HG02884 (cell line): ENCODE measurements at regions not wholly inside any gene's neighbourhood (a gene's known extent, or its start where the extent isn't known, plus 50 kb on each side); places are given as distances from the start of the nearest gene placed in this dataset.
"Not testable (repeated sequence)": the region's sequence is repeated elsewhere in the genome, so short reads cannot be mapped to it uniquely, and the experiment has no call there.

Source experiments
- ATAC-seq: cut with Tn5 transposase; IDR thresholded peaks from one replicate; pipeline ENCODE4 v1.9.1; 2021; ENCODE audit warnings: mild to moderate bottlenecking, moderate library complexity; ENCODE audit not compliant: unreplicated experiment

DNA sequence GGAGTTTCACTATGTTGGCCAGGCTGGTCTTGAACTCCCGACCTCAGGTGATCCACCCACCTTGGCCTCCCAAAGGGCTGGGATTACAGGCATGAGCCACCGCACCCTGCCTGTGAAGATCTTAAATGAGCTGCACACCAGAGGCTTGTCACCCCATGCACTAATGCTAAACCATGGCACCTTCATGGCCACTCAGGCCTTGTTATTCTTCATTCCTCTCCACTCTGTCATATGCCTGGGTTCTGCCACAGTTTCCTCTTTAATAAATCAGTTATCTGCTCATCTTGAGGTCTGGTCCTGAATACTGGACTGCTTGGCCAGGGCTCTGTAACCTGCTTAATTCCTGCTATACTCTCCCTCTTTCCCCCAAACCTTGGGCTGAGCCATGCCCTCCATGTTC lies 104.3 kb upstream of the FOXN2 start:
- ATAC-seq: no peak

DNA sequence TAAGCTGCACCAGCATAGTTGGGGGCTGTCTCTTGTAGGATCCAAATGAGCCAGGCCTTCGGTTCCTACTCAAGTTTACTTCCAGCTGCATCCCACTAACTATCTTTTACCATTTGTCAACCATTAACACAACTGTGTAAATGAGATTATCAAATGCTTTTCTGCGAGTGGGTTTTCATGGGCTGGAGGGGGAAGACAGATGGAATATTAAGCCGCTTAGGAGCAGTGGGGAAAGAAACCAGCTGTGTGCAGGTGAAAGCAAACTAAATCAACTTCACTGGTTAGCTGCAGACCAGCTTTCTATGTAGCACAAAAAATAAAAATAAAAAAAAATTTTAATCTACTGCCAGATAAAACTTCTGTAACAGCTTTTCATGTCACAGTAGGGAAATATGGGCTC lies 100.8 kb upstream of the FOXN2 start:
- ATAC-seq: no peak

- ATAC-seq: no peak
Observed at GRCh38 chr2:48218169-48218568, 96.3 kb upstream of the FOXN2 start.

GRCh38 chr2:48219234-48219554 lies 95.3 kb upstream of the FOXN2 start:
- no peak for ATAC-seq

- ATAC-seq: no peak
Observed at GRCh38 chr2:48219555-48220436, 94.7 kb upstream of the FOXN2 start.

- ATAC-seq: no peak
Observed at GRCh38 chr2:48220501-48220900, 94.0 kb upstream of the FOXN2 start.

- ATAC-seq: no peak
Observed at GRCh38 chr2:48221846-48222516, 92.5 kb upstream of the FOXN2 start.

DNA sequence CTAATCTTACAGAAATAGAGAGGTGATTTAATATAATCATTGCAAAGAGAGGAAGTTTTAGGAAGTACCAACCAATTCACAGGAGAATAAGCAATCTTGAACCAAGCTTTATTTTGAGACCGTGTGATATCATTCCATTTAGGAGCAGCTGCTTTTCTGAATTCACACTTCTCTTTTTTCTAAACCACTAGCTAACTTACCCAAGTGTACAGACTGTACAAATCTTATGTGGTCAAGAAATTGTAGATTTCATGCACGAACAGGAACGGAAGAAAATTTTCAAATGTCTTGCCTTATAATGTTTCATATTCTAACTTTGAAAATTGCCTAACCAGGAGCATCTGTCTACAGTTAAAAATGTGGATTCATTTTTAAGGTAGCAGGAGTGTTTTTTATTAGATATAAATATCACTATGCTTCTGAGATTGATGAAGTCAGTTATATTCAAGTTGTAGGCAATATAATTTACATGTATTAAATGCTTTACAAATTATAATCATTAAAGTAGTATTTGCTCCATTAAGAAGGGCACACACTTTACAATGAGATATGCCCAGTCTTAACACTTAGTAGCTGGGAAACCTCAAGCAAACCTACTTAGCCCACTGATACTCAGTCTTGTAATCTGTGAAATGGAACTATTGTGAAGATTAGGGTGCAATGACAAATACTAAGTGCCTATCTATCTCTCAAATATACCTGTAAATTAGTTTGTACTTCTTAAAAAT lies 86.7 kb upstream of the FOXN2 start:
- peak; percentile 91 for ATAC-seq

DNA sequence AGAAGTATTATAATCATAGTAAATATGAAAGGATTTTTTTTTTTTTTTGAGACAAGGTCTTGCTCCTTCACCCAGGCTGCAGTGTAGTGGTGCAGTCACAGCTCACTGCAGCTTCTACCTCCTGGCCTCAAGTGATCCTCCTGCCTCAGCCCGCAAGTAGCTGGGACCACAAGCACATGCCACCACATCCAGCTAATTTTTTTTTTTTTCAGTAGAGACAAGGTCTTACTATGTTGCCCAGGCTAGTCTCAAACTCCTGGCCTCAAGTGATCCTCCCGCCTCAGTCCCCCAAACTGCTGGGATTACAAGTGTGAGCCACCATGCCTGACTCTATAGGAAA lies 86.2 kb upstream of the FOXN2 start:
- ATAC-seq: peak; percentile 47

DNA sequence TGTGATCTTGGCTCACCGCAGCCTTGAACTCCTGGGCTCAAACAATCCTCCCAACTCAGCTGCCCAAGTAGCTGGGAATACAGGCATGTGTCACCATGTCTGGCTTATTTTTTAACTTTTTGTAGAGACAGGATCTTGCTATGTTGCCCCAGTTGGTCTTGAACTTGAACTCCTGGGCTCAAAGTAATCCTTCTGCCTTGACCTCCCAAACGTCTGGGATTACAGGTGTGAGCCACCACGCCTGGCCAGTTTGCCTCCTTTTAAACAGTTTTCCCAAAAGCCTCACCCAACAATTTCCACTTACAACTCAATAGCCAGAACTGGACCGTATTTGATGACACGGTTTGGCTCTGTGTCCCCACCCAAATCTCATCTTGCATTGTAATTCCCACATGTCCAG lies 85.4 kb upstream of the FOXN2 start:
- ATAC-seq: no peak

- ATAC-seq: no peak
Observed at GRCh38 chr2:48230834-48231233, 83.6 kb upstream of the FOXN2 start.

DNA sequence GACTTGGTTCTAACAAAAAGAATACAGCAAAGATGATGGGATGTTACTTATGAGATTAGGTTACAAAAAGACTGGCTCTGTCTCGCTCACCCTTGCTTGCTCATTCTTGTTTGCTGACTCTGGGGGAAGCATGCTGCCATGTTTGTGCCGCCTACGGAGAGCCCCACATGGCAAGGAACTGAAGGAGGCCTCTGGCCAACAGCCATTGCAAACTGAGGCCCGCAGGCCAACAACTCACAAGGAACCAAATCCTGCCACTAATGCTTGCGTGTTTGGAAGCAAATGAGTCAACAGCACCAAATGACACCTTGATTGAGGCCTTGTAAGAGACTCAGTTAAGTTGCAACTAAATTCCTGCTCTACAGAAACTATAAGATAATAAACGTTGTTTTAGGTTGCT lies 82.1 kb upstream of the FOXN2 start:
- no peak for ATAC-seq

DNA sequence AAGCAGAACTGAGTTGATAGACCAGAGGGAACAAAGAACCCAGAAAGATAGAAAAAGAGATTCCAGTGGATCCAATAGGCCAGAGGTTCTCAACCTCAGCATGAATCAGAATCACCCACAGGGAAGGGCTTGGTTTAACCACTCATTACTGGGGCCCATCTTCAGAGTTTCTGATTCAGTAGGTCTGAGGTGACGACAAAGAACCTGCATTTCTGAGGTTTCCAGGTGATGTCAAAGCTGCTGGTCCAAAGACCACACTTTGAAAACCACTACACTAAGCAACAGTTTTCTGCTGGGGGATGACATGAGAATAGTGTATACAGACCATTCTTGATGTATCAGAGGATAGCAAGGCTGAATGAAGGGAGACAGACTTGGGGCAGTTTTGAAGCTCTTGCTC lies 81.5 kb upstream of the FOXN2 start:
- no peak for ATAC-seq

GRCh38 chr2:48233824-48234223 lies 80.7 kb upstream of the FOXN2 start:
- ATAC-seq: not testable (repeated sequence)

DNA sequence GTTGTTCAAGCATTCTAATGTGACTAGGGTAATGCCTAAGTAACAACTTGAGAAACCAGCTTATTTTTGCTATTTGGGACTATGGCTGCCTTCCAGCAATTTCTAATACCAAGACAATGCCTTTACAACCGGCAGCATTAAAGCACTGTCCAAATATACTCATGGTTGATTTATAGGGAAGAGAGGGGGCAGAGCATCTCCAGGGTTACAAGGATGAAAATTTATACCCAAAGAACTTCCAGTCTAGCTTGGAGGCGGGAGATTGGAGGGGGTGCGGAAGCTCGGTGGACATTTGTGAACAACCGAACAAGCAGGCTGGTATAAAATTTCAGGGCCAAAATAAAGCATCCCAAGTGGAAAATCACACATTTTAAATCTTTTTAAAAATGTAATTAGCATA lies 79.4 kb upstream of the FOXN2 start:
- no peak for ATAC-seq

DNA sequence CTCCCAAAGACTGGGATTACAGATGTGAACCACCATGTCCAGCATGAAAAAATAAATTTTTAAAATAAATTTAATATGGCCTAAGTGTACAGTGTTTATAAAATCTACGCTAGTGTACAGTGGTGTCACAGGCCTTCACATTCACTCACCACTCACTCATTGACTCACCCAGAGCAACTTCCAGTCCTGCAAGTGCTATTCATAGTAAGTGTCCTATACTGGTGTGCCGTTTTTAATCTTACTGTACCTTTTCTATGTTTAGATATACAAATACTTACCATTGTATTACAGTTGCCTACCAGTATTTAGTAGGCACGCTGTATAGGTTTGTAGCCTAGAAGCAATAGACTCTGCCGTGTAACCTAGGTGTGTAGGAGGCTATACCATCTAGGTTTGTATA lies 76.1 kb upstream of the FOXN2 start:
- no peak for ATAC-seq

- ATAC-seq: no peak
Observed at GRCh38 chr2:48240912-48241311, 73.6 kb upstream of the FOXN2 start.

- ATAC-seq: no peak
Observed at GRCh38 chr2:48247206-48247605, 67.3 kb upstream of the FOXN2 start.

GRCh38 chr2:48248251-48248933 lies 66.1 kb upstream of the FOXN2 start:
- peak; percentile 90 for ATAC-seq

DNA sequence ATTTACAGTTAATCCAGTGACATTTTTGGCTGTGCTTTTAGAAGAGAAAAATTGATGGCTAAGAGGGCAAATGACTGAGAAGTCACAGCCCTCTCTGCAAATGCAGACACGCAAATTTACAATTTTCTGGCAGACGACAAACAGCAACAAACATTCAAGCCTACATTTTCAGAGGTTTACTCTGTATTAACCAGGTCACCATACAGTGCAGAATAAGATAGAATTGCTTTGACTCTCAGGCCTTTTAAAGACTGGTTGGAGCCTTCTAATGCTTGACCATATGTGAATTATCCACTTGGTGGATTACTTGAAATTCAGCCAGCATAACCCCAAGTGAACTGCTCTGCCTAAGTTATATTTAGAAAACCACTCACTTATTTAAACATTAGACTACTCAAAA lies 65.5 kb upstream of the FOXN2 start:
- no peak for ATAC-seq

DNA sequence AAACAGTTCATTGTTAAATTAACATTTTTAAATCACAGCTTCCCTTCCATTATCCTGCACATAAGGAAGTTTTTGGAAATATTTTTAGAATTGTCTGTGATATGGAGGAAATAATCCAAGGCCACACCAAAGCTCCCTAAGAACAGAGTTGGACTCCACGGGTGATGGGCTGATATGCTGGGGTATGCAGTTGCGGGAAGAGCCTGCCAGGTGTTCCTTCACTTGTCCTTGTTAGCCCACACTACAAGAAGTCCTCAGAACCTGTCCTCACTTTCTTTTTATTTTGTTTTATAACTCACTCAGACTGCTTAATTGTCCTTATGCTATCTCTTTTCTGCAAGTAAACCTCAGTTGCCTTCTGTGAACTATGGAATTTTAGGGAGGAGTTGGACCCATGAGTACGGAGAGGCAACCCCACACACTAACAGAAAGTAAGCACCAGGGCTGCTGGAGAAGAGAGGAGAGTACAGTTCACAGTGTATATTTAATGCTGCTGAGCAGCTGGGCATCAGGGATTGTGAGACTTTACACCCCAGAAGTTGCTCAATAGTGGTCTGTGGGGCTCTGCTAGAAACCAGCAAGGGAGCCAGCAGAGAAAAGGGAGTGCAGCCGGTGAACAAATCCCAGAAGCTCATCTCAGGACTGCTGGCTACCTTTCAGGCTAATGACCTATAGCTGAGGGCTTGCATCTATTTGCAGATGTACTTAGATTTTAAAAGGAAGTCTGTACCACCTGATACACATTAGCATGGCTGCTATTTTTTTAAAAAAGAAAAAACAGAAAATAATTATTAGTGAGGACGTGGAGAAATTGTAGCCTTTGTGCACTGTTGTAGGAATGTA lies 64.6 kb upstream of the FOXN2 start:
- no peak for ATAC-seq
